ENCODE measurements at regions not wholly inside any gene's neighbourhood (a gene's known extent, or its start where the extent isn't known, plus 50 kb on each side); places are given as distances from the start of the nearest gene placed in this dataset.

GRCh38 chr3:94210256-94210655 is 147.4 kb downstream of the NSUN3 start:
- DNase-seq (ENCODE audit: low spot score), result no peak
- TF ChIP-seq, protein P1, sequence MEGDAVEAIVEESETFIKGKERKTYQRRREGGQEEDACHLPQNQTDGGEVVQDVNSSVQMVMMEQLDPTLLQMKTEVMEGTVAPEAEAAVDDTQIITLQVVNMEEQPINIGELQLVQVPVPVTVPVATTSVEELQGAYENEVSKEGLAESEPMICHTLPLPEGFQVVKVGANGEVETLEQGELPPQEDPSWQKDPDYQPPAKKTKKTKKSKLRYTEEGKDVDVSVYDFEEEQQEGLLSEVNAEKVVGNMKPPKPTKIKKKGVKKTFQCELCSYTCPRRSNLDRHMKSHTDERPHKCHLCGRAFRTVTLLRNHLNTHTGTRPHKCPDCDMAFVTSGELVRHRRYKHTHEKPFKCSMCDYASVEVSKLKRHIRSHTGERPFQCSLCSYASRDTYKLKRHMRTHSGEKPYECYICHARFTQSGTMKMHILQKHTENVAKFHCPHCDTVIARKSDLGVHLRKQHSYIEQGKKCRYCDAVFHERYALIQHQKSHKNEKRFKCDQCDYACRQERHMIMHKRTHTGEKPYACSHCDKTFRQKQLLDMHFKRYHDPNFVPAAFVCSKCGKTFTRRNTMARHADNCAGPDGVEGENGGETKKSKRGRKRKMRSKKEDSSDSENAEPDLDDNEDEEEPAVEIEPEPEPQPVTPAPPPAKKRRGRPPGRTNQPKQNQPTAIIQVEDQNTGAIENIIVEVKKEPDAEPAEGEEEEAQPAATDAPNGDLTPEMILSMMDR (IDR thresholded peaks at IDR 0.05), result no peak

DNA sequence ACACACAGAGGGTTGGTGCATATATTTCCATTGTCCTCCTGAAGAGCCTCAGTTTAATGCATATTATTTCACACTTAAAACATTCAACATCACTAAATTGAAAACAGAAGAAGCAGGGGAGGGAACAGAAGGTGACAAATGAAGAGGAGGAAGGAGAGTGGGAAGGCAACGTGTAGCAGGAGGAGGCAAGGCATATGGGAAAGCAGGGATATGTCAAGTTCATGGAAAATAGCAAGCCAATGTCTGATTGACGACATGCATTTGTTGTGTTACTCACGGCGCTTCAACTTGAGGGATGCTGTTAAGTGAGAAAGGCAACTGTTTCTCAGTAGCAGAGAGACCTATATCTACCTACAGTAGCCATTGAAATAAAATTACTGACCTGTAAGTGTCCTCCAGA is 154.5 kb downstream of the NSUN3 start:
- H3K27ac ChIP-seq, result no peak overlapping the region
- DNase-seq (ENCODE audit: low spot score), result no peak
- TF ChIP-seq, protein P1 (IDR thresholded peaks at IDR 0.05), result no peak
- no peak overlapping the region for H3K4me3 ChIP-seq

More at GRCh38 chr3:94210256-94210655, 147.4 kb downstream of the NSUN3 start:
- Histone ChIP-seq H3K4me3 (no peak overlapping the region), H3K27ac (no peak overlapping the region)

DNA sequence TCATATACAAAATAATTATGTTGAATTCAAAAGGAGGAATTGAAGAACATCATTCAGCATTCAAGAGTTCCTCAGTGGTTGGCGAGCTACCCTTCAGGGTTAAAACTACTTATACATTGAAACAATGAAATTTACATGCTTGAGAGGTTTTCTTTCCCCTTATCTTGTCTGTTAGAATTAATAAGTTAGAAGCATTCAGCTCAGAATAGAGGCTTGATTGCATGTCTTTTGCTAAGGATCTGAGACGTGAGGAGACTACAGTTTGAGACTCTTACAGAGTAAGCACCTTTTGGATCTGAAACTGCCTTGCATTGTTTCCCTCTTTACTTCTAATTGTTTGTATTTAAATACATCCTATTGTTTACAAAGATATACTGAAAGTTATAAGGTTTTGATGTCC is 157.6 kb downstream of the NSUN3 start:
- DNase-seq (ENCODE audit: low spot score), result no peak
- TF ChIP-seq, protein P1 (IDR thresholded peaks at IDR 0.05), result no peak
- Histone ChIP-seq H3K4me3 (no peak overlapping the region), H3K27ac (no peak overlapping the region)

DNA sequence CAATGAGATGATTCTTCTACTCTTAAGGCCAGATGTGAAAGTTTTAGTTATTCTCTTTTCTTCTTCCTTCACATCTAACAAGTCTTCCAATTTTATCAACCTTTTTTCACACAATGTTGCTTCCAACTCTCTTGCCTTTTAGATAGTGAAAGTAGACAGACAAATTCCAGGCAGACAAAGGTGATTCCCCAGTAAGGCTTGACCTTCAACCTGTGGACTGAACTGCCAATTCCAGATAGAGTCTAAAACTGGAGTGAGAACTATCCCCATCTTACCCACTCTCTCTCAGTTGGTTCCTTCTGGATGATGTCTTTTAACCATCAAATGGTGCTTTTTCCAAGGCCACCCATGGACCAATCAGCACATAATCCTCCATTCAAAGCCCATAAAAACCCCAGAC is 159.0 kb downstream of the NSUN3 start:
- H3K4me3 ChIP-seq, result no peak overlapping the region
- H3K27ac ChIP-seq, result no peak overlapping the region
- TF ChIP-seq, protein P1 (IDR thresholded peaks at IDR 0.05), result no peak
- DNase-seq (ENCODE audit: low spot score), result no peak

DNA sequence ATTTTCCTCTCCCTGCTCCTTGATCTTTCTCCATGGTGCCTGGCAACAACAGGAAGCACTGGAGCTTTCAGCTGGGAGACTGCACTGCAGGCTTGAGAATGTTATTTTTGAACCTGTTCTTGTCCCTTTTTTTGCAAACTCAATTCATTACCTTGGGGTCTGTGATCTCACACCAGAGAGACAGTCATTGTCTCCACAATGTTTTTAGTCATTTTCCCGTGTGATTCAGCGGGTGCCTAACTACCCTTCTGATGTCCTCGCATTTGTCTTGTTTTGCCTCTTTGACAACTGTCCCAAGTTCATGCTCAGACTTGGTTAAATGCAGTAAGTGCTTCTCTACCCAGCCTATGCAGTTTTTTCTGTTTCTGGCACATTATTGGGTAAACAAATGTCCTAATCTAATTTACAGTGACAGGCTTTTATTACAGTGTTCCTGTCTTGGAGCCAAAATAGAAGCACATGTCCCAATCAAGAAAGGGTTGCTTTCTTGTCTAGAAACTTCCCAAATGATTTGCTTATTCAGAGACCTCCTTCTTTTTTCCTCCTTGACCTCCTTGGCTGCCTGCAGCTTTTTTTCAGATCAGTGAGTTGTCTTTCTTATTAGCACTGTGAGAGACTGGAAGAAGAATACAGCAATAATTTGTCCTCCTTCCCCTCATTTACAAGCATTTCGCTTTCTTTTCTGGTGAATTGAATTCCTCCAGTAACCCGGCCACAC is 162.4 kb downstream of the NSUN3 start:
- TF ChIP-seq, protein P1 (IDR thresholded peaks at IDR 0.05), result no peak
- Histone ChIP-seq H3K4me3 (no peak overlapping the region), H3K27ac (no peak overlapping the region)
- no peak for DNase-seq (ENCODE audit: low spot score)

- Histone ChIP-seq H3K4me3 (no peak overlapping the region), H3K27ac (no peak overlapping the region)
- TF ChIP-seq, protein P1 (IDR thresholded peaks at IDR 0.05), result no peak
- DNase-seq (ENCODE audit: low spot score), result no peak
These were observed 163.2 kb downstream of the NSUN3 start for GRCh38 chr3:94226078-94226477.

- TF ChIP-seq, protein P1 (IDR thresholded peaks at IDR 0.05), result no peak
- no peak overlapping the region for H3K4me3 ChIP-seq
- no peak overlapping the region for H3K27ac ChIP-seq
- DNase-seq (ENCODE audit: low spot score), result no peak
These were observed 170.1 kb downstream of the NSUN3 start for GRCh38 chr3:94232921-94233320.

All from coronary artery (tissue), 2 donors.